Spinal cord (tissue), 9 donors: ENCODE measurements at regions not wholly inside any gene's neighbourhood (a gene's known extent, or its start where the extent isn't known, plus 50 kb on each side); places are given as distances from the start of the nearest gene placed in this dataset.
A peak's percentile ranks its signal among the peaks of the same experiment; 100 is the strongest.

Experiments used
- DNase-seq, 6 donors: peaks; one replicate each; pipeline versions ENCODE4 v3.0.0 to v3.0.0-alpha.2; 2013 to 2015; ENCODE audit warnings: low spot score in 6 of 6, low read depth in 4 of 6
- H3K27ac ChIP-seq: one replicate; pipeline ENCODE4 v1.5.1; 2013; ENCODE audit warnings: low read depth, low read length, control low read depth
- H3K27me3 ChIP-seq: one replicate; pipeline ENCODE4 v1.6.1; 2013; ENCODE audit warnings: low read length; ENCODE audit not compliant: control insufficient read depth, insufficient read depth
- H3K36me3 ChIP-seq: one replicate; pipeline ENCODE4 v1.6.1; 2013; ENCODE audit warnings: low read length; ENCODE audit not compliant: control insufficient read depth, insufficient read depth
- H3K4me1 ChIP-seq: one replicate; pipeline ENCODE4 v1.6.1; 2013; ENCODE audit warnings: low read length; ENCODE audit not compliant: control insufficient read depth, insufficient read depth
- H3K4me3 ChIP-seq: one replicate; pipeline ENCODE4 v1.5.1; 2013; ENCODE audit warnings: low read depth, low read length, control low read depth
- H3K9me3 ChIP-seq: one replicate; pipeline ENCODE4 v1.6.1; 2013; ENCODE audit warnings: low read length; ENCODE audit not compliant: control insufficient read depth, insufficient read depth
- WGBS: methylation state at CpG from one replicate; pipeline ENCODE4 v1.1.5; 2013; ENCODE audit warnings: missing lambda C conversion rate; ENCODE audit not compliant: insufficient coverage; 5-methylcytosine and 5-hydroxymethylcytosine counted together
- donor health status: healthy.

GRCh38 chr1:191279266-191279800 lies 801.7 kb upstream of the BRINP3 start:
- no peaks in the 10 kb centered on the region for H3K9me3 ChIP-seq
- WGBS = 100% methylated on average over 1 of the region's 2 CpGs
- no peaks in the 10 kb centered on the region for H3K36me3 ChIP-seq
- H3K4me1 ChIP-seq = no peaks in the 10 kb centered on the region
- no peak overlapping the region for H3K27ac ChIP-seq
- no peak for DNase-seq
- no peak overlapping the region for H3K4me3 ChIP-seq
- no peaks in the 10 kb centered on the region for H3K27me3 ChIP-seq

- H3K36me3 ChIP-seq = no peaks in the 10 kb centered on the region
- H3K4me1 ChIP-seq = no peaks in the 10 kb centered on the region
- no peak for DNase-seq
- no peak overlapping the region for H3K27ac ChIP-seq
- no peak overlapping the region for H3K4me3 ChIP-seq
- H3K9me3 ChIP-seq = no peaks in the 10 kb centered on the region
- no peaks in the 10 kb centered on the region for H3K27me3 ChIP-seq
Observed at GRCh38 chr1:191284175-191284574, 806.5 kb upstream of the BRINP3 start.

- H3K27ac ChIP-seq = no peak overlapping the region
- no peaks in the 10 kb centered on the region for H3K36me3 ChIP-seq
- no peak overlapping the region for H3K4me3 ChIP-seq
- peak in 2 of 6 donors; percentile 4 to 17 for DNase-seq
- no peaks in the 10 kb centered on the region for H3K27me3 ChIP-seq
- WGBS = 72% methylated on average over 3 of the region's 4 CpGs
- H3K9me3 ChIP-seq = no peaks in the 10 kb centered on the region
- H3K4me1 ChIP-seq = no peaks in the 10 kb centered on the region
Observed at GRCh38 chr1:191290441-191290840, 812.8 kb upstream of the BRINP3 start.

GRCh38 chr1:191305370-191305769 lies 827.7 kb upstream of the BRINP3 start:
- H3K36me3 ChIP-seq = no peaks in the 10 kb centered on the region
- DNase-seq = no peak
- no peaks in the 10 kb centered on the region for H3K4me1 ChIP-seq
- H3K9me3 ChIP-seq = no peaks in the 10 kb centered on the region
- H3K27ac ChIP-seq = no peak overlapping the region
- no CpG with 5 or more reads among the region's 1 CpG for WGBS
- H3K27me3 ChIP-seq = no peaks in the 10 kb centered on the region
- no peak overlapping the region for H3K4me3 ChIP-seq

- Histone ChIP-seq H3K27ac (no peak overlapping the region), H3K27me3 (no peaks in the 10 kb centered on the region), H3K36me3 (no peaks in the 10 kb centered on the region), H3K4me1 (no peaks in the 10 kb centered on the region), H3K4me3 (no peak overlapping the region), H3K9me3 (no peaks in the 10 kb centered on the region)
- WGBS = 97% methylated on average over 6 of the region's 7 CpGs
- DNase-seq = no peak
Observed at GRCh38 chr1:191306916-191307315, 829.3 kb upstream of the BRINP3 start.

GRCh38 chr1:191320062-191320461 lies 838.2 kb upstream of the RGS18 start:
- Histone ChIP-seq H3K9me3 (no peaks in the 10 kb centered on the region), H3K27me3 (no peaks in the 10 kb centered on the region), H3K36me3 (no peaks in the 10 kb centered on the region), H3K4me1 (no peaks in the 10 kb centered on the region), H3K4me3 (no peak overlapping the region), H3K27ac (no peak overlapping the region)
- peak in 1 of 6 donors; percentile 43 for DNase-seq
- 47% methylated on average over 1 of the region's 2 CpGs for WGBS

- Histone ChIP-seq H3K27ac (no peak overlapping the region), H3K9me3 (no peaks in the 10 kb centered on the region), H3K4me3 (no peak overlapping the region), H3K27me3 (no peaks in the 10 kb centered on the region), H3K36me3 (no peaks in the 10 kb centered on the region), H3K4me1 (no peaks in the 10 kb centered on the region)
- no CpG with 5 or more reads among the region's 4 CpGs for WGBS
- no peak for DNase-seq
Observed at GRCh38 chr1:191327868-191328267, 830.4 kb upstream of the RGS18 start.

- Histone ChIP-seq H3K9me3 (no peaks in the 10 kb centered on the region), H3K36me3 (no peaks in the 10 kb centered on the region), H3K4me1 (no peaks in the 10 kb centered on the region), H3K27me3 (no peaks in the 10 kb centered on the region), H3K4me3 (no peak overlapping the region), H3K27ac (no peak overlapping the region)
- DNase-seq = no peak
- WGBS = no CpG with 5 or more reads among the region's 1 CpG
Observed at GRCh38 chr1:191343816-191344215, 814.4 kb upstream of the RGS18 start.

- WGBS = no CpG with 5 or more reads among the region's 3 CpGs
- H3K9me3 ChIP-seq = no peaks in the 10 kb centered on the region
Observed at GRCh38 chr1:191346381-191346780, 811.9 kb upstream of the RGS18 start.

GRCh38 chr1:191348328-191348727 lies 809.9 kb upstream of the RGS18 start:
- H3K36me3 ChIP-seq = no peaks in the 10 kb centered on the region
- no peak overlapping the region for H3K27ac ChIP-seq
- no peak overlapping the region for H3K4me3 ChIP-seq
- DNase-seq = no peak
- WGBS = no CpG with 5 or more reads among the region's 3 CpGs
- H3K9me3 ChIP-seq = no peaks in the 10 kb centered on the region
- no peaks in the 10 kb centered on the region for H3K27me3 ChIP-seq
- H3K4me1 ChIP-seq = no peaks in the 10 kb centered on the region

More at GRCh38 chr1:191346381-191346780, 811.9 kb upstream of the RGS18 start:
- Histone ChIP-seq H3K4me1 (no peaks in the 10 kb centered on the region), H3K27ac (no peak overlapping the region), H3K36me3 (no peaks in the 10 kb centered on the region), H3K27me3 (no peaks in the 10 kb centered on the region), H3K4me3 (no peak overlapping the region)
- no peak for DNase-seq
